H9 (cell line): ENCODE measurements at regions not wholly inside any gene's neighbourhood (a gene's known extent, or its start where the extent isn't known, plus 50 kb on each side); places are given as distances from the start of the nearest gene placed in this dataset.

Source experiments
- DNase-seq: peaks from one replicate; pipeline ENCODE4 v3.0.0-alpha.2; 2017
- H2AFZ ChIP-seq: one replicate; pipeline ENCODE4 v1.6.1; 2013; ENCODE audit warnings: mild to moderate bottlenecking, low read length, control low read depth, moderate library complexity
- H2AK5ac ChIP-seq: 2 replicates; pipeline ENCODE4 v1.6.1; 2013; ENCODE audit warnings: low read length, control low read depth, mixed read lengths; ENCODE audit not compliant: insufficient read length
- H2BK120ac ChIP-seq: one replicate; pipeline ENCODE4 v1.6.1; 2013; ENCODE audit warnings: low read depth, mild to moderate bottlenecking, low read length, control low read depth, inconsistent platforms; ENCODE audit not compliant: poor library complexity, severe bottlenecking
- H2BK12ac ChIP-seq: 2 replicates; pipeline ENCODE4 v1.6.1; 2013; ENCODE audit warnings: low read length, control low read depth, mixed read lengths, low read depth; ENCODE audit not compliant: insufficient read length
- H2BK15ac ChIP-seq: 2 replicates; pipeline ENCODE4 v1.6.1; 2013; ENCODE audit warnings: low read depth, low read length, control low read depth
- H2BK20ac ChIP-seq: one replicate; pipeline ENCODE4 v1.6.1; 2013; ENCODE audit warnings: low read depth, mild to moderate bottlenecking, low read length, control low read depth, inconsistent platforms; ENCODE audit not compliant: poor library complexity, severe bottlenecking
- H2BK5ac ChIP-seq: 2 replicates; pipeline ENCODE4 v1.6.1; 2013; ENCODE audit warnings: low read length, control low read depth, mixed read lengths; ENCODE audit not compliant: insufficient read length
- H3K14ac ChIP-seq: 2 replicates; pipeline ENCODE4 v1.6.1; 2013; ENCODE audit warnings: low read length, control low read depth; ENCODE audit not compliant: insufficient read depth
- H3K18ac ChIP-seq: 2 replicates; pipeline ENCODE4 v1.6.1; 2013; ENCODE audit warnings: low read depth, mild to moderate bottlenecking, mixed read lengths, low read length, control low read depth; ENCODE audit not compliant: insufficient read length
- H3K23ac ChIP-seq: 2 replicates; pipeline ENCODE4 v1.6.1; 2013; ENCODE audit warnings: low read length, control low read depth, mixed read lengths, low read depth; ENCODE audit not compliant: insufficient read length
- H3K23me2 ChIP-seq: 2 replicates; pipeline ENCODE4 v1.6.1; 2013; ENCODE audit warnings: low read depth, mild to moderate bottlenecking, mixed read lengths, low read length, control low read depth; ENCODE audit not compliant: insufficient read length, poor library complexity, severe bottlenecking
- H3K27ac ChIP-seq: 2 replicates; pipeline ENCODE4 v1.5.1; 2013; ENCODE audit warnings: low read length, control low read depth, mixed read lengths, low read depth; ENCODE audit not compliant: insufficient read length
- H3K27me3 ChIP-seq: 2 replicates; pipeline ENCODE4 v1.6.1; 2013; ENCODE audit warnings: low read length, control low read depth, inconsistent platforms; ENCODE audit not compliant: insufficient read depth
- H3K4ac ChIP-seq: 2 replicates; pipeline ENCODE4 v1.6.1; 2013; ENCODE audit warnings: low read depth, mild to moderate bottlenecking, control low read depth, inconsistent platforms, low read length, moderate library complexity
- H3K4me1 ChIP-seq: 2 replicates; pipeline ENCODE4 v1.6.1; 2013; ENCODE audit warnings: low read length, control low read depth, inconsistent platforms; ENCODE audit not compliant: insufficient read depth
- H3K4me2 ChIP-seq: 2 replicates; pipeline ENCODE4 v1.6.1; 2013; ENCODE audit warnings: low read length, control low read depth, mixed read lengths; ENCODE audit not compliant: insufficient read length, insufficient read depth
- H3K56ac ChIP-seq: 2 replicates; pipeline ENCODE4 v1.6.1; 2013; ENCODE audit warnings: low read depth, mild to moderate bottlenecking, mixed read lengths, low read length, control low read depth; ENCODE audit not compliant: insufficient read length
- H3K79me1 ChIP-seq: 2 replicates; pipeline ENCODE4 v1.6.1; 2013; ENCODE audit warnings: low read depth, mild to moderate bottlenecking, moderate library complexity, low read length, control low read depth, inconsistent platforms; ENCODE audit not compliant: insufficient read depth, poor library complexity, severe bottlenecking
- H3K79me2 ChIP-seq: 2 replicates; pipeline ENCODE4 v1.6.1; 2013; ENCODE audit warnings: low read length, control low read depth, inconsistent platforms; ENCODE audit not compliant: insufficient read depth
- H3K9ac ChIP-seq: 2 replicates; pipeline ENCODE4 v1.6.1; 2013; ENCODE audit warnings: low read length, control low read depth, mixed read lengths; ENCODE audit not compliant: insufficient read length; ENCODE audit errors: extremely low read depth
- H3K9me3 ChIP-seq: one replicate; pipeline ENCODE4 v1.6.1; 2013; ENCODE audit warnings: low read depth, low read length, inconsistent platforms; ENCODE audit not compliant: control insufficient read depth
- H3T11ph ChIP-seq: one replicate; pipeline ENCODE4 v1.6.1; 2013; ENCODE audit warnings: mild to moderate bottlenecking, low read length, control low read depth, inconsistent platforms
- H4K20me1 ChIP-seq: one replicate; pipeline ENCODE4 v1.6.1; 2013; ENCODE audit not compliant: control insufficient read depth, insufficient read length, insufficient read depth
- H4K5ac ChIP-seq: 2 replicates; pipeline ENCODE4 v1.6.1; 2013; ENCODE audit warnings: low read depth, mild to moderate bottlenecking, mixed read lengths, low read length, control low read depth; ENCODE audit not compliant: insufficient read length
- H4K8ac ChIP-seq: replicated peaks from 2 replicates; pipeline ENCODE4 v1.6.1; 2013; ENCODE audit warnings: low read length, control low read depth, mixed read lengths, low read depth; ENCODE audit not compliant: insufficient read length
- H4K91ac ChIP-seq: 2 replicates; pipeline ENCODE4 v1.6.1; 2013; ENCODE audit warnings: low read depth, mild to moderate bottlenecking, moderate library complexity, mixed read lengths, low read length, control low read depth; ENCODE audit not compliant: insufficient read length
- H3K27ac Mint-ChIP-seq, 3 experiments: 2 replicates in 2 of 3; 3 replicates in 1 of 3; pipeline ENCODE4 v1.8.0; 2020 to 2021; ENCODE audit warnings: mixed read lengths in 3 of 3, mild to moderate bottlenecking in 1 of 3, moderate library complexity in 1 of 3
- H3K27me3 Mint-ChIP-seq: 2 replicates; pipeline ENCODE4 v1.8.0; 2021; ENCODE audit warnings: low read depth, mild to moderate bottlenecking, moderate library complexity, mixed read lengths
- H3K36me3 Mint-ChIP-seq, 3 experiments: 2 replicates in 2 of 3; 3 replicates in 1 of 3; pipeline ENCODE4 v1.8.0; 2020 to 2021; ENCODE audit warnings: low read depth in 3 of 3, mixed read lengths in 3 of 3; ENCODE audit not compliant: insufficient read depth in 1 of 3
- H3K4me1 Mint-ChIP-seq, 2 experiments: 2 replicates each; pipeline ENCODE4 v1.8.0; 2020; ENCODE audit warnings: mixed read lengths in 2 of 2
- H3K4me3 Mint-ChIP-seq, 2 experiments: 2 replicates in 1 of 2; 3 replicates in 1 of 2; pipeline ENCODE4 v1.8.0; 2020 to 2021; ENCODE audit warnings: mild to moderate bottlenecking in 2 of 2, mixed read lengths in 2 of 2, moderate library complexity in 1 of 2
- H3K9me3 Mint-ChIP-seq, 2 experiments: 2 replicates in 1 of 2; 3 replicates in 1 of 2; pipeline ENCODE4 v1.8.0; 2020; ENCODE audit warnings: mild to moderate bottlenecking in 2 of 2, mixed read lengths in 2 of 2, moderate library complexity in 1 of 2
- WGBS: extraction: QIAGEN DNeasy Blood & Tissue Kit; methylation state at CpG from one replicate; pipeline ENCODE4 v1.1.7; 2013; ENCODE audit warnings: missing lambda C conversion rate, low lambda C conversion rate, mixed read lengths; ENCODE audit not compliant: insufficient read length; ENCODE audit errors: extremely low coverage; 5-methylcytosine and 5-hydroxymethylcytosine counted together
- TF ChIP-seq, protein P1 (sequence below): fragments of 200-600 bp; sonication (generic); conservative IDR thresholded peaks from 3 replicates; pipeline ENCODE4 v1.8.0; 2021; ENCODE audit warnings: antibody characterized with exemption, mild to moderate bottlenecking

DNA sequence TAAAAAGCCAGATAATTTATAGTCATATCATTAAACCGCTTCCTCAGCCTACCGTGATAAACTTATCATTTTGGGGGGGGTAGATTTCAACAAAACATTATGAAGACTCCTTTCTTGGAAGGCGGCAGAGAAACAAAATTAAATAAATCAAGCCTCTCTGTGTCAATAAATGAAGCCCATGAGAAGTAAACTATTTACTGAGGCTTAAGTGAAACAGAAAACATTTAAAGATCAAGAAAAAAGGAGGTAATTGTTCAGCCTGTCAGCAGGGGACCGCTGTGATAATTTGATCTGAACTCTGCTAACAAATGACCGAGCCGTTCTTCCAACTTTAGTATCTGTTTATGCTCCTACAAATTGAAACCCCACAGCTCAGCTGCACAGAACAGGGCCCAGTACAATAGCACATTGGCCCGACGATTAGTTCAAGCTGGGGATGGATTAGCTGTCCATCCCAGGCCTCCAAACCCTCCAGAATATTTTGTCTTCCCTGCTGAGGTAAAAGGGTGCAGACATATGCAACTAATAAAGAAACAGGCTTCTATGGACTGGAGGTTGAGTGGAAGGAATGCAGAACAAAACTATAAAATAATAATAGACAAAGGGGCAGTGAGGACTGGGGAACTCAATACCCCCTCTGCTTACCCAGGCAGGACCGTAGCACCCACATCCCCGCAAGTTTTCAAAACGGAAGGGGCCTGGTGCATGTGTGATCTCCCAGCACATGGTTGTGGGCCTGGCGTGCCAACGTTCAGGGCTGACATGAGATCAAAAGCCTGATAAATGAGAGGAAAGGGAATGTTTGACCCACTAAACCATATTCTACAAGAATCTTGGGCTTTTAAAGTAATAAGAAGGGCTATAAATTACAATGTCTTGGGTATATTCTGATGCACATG is 298.1 kb upstream of the IRX5 start:
- Histone ChIP-seq H4K8ac (no peak overlapping the region), H2BK120ac (no peak overlapping the region), H3T11ph (no peak overlapping the region), H2BK5ac (no peak overlapping the region), H2BK20ac (no peak overlapping the region), H4K91ac (no peak overlapping the region), H3K79me1 (no peaks in the 10 kb centered on the region), H2BK15ac (no peak overlapping the region), H3K23me2 (no peaks in the 10 kb centered on the region), H3K79me2 (no peaks in the 10 kb centered on the region), H3K9ac (no peak overlapping the region), H2AK5ac (no peak overlapping the region), H3K23ac (no peak overlapping the region), H4K20me1 (no peaks in the 10 kb centered on the region), H3K18ac (no peak overlapping the region), H3K4me2 (no peak overlapping the region), H2AFZ (no peak overlapping the region), H3K27me3 (no peaks in the 10 kb centered on the region), H4K5ac (no peak overlapping the region), H3K9me3 (no peaks in the 10 kb centered on the region), H3K4me1 (no peaks in the 10 kb centered on the region), H3K27ac (no peak overlapping the region), H3K4ac (no peak overlapping the region), H3K56ac (no peak overlapping the region), H2BK12ac (no peak overlapping the region), H3K14ac (no peak overlapping the region)
- WGBS, result no CpG with 5 or more reads among the region's 13 CpGs
- Mint-ChIP-seq H3K9me3 (no peaks in the 10 kb centered on the region), H3K27me3 (peaks cover 11% of the 10 kb centered on the region), H3K4me1 (peaks cover 6 to 15% of the 10 kb centered on the region in 2 experiments; a peak in 3 of 4 replicates), H3K36me3 (no peaks in the 10 kb centered on the region), H3K27ac (no peak overlapping the region), H3K4me3 (no peak overlapping the region)
- TF ChIP-seq, protein P1, sequence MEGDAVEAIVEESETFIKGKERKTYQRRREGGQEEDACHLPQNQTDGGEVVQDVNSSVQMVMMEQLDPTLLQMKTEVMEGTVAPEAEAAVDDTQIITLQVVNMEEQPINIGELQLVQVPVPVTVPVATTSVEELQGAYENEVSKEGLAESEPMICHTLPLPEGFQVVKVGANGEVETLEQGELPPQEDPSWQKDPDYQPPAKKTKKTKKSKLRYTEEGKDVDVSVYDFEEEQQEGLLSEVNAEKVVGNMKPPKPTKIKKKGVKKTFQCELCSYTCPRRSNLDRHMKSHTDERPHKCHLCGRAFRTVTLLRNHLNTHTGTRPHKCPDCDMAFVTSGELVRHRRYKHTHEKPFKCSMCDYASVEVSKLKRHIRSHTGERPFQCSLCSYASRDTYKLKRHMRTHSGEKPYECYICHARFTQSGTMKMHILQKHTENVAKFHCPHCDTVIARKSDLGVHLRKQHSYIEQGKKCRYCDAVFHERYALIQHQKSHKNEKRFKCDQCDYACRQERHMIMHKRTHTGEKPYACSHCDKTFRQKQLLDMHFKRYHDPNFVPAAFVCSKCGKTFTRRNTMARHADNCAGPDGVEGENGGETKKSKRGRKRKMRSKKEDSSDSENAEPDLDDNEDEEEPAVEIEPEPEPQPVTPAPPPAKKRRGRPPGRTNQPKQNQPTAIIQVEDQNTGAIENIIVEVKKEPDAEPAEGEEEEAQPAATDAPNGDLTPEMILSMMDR, result no peak
- no peak for DNase-seq
